LHCN-M2 (cell line): ENCODE measurements at regions not wholly inside any gene's neighbourhood (a gene's known extent, or its start where the extent isn't known, plus 50 kb on each side); places are given as distances from the start of the nearest gene placed in this dataset.
"Not testable (repeated sequence)": the region's sequence is repeated elsewhere in the genome, so short reads cannot be mapped to it uniquely, and the experiment has no call there.

Experiments
- DNase-seq: peaks from one replicate; pipeline ENCODE4 v3.0.0-alpha.2; 2012; ENCODE audit warnings: low read depth

- DNase-seq = no peak
Measured at GRCh38 chr9:126056312-126057021, 270.2 kb upstream of the MVB12B start.

GRCh38 chr9:126057121-126057825, 269.4 kb upstream of the MVB12B start:
- no peak for DNase-seq

GRCh38 chr9:126058011-126058531, 268.6 kb upstream of the MVB12B start:
- no peak for DNase-seq

GRCh38 chr9:126058591-126058990, 268.0 kb upstream of the MVB12B start:
- DNase-seq = no peak

GRCh38 chr9:126061575-126061974, 265.1 kb upstream of the MVB12B start:
- DNase-seq = no peak

- DNase-seq = no peak
Measured at GRCh38 chr9:126062158-126062886, 264.3 kb upstream of the MVB12B start.

- DNase-seq = no peak
Measured at GRCh38 chr9:126063326-126063725, 263.3 kb upstream of the MVB12B start.

GRCh38 chr9:126066131-126066530, 260.5 kb upstream of the MVB12B start:
- DNase-seq = no peak

- DNase-seq = no peak
Measured at GRCh38 chr9:126067031-126067734, 259.4 kb upstream of the MVB12B start.

GRCh38 chr9:126068534-126069230, 257.9 kb upstream of the MVB12B start:
- no peak for DNase-seq

- DNase-seq = no peak
Measured at GRCh38 chr9:126069400-126069955, 257.2 kb upstream of the MVB12B start.

GRCh38 chr9:126070058-126070655, 256.5 kb upstream of the MVB12B start:
- no peak for DNase-seq

- DNase-seq = no peak
Measured at GRCh38 chr9:126071076-126071750, 255.4 kb upstream of the MVB12B start.

- not testable (repeated sequence) for DNase-seq
Measured at GRCh38 chr9:126077656-126078055, 249.0 kb upstream of the MVB12B start.

- no peak for DNase-seq
Measured at GRCh38 chr9:126080641-126081040, 246.0 kb upstream of the MVB12B start.

GRCh38 chr9:126081746-126082145, 244.9 kb upstream of the MVB12B start:
- DNase-seq = no peak

- DNase-seq = no peak
Measured at GRCh38 chr9:126084008-126084407, 242.6 kb upstream of the MVB12B start.

- no peak for DNase-seq
Measured at GRCh38 chr9:126084696-126085095, 241.9 kb upstream of the MVB12B start.

- no peak for DNase-seq
Measured at GRCh38 chr9:126085170-126085569, 241.5 kb upstream of the MVB12B start.

- DNase-seq = no peak
Measured at GRCh38 chr9:126088336-126088735, 238.3 kb upstream of the MVB12B start.
